AG04450 (cell line): ENCODE measurements at regions not wholly inside any gene's neighbourhood (a gene's known extent, or its start where the extent isn't known, plus 50 kb on each side); places are given as distances from the start of the nearest gene placed in this dataset.
A peak's percentile ranks its signal among the peaks of the same experiment; 100 is the strongest.

Source experiments
- CTCF ChIA-PET: fragments of 300-600, 350-600 bp; formaldehyde crosslinking; extraction: SDS; loops from one replicate; lab custom pipeline; 2022; ENCODE audit warnings: antibody characterized with exemption, inconsistent platforms; lab: Charles Lee
- POLR2A ChIA-PET: fragments of 350-600 bp; formaldehyde crosslinking; extraction: SDS; loops from one replicate; lab custom pipeline; 2021; ENCODE audit warnings: antibody characterized with exemption, inconsistent platforms; lab: Yijun Ruan, JAX
- DNase-seq: peaks from one replicate; pipeline ENCODE4 v3.0.0-alpha.2; 2011; ENCODE audit warnings: low read depth, low spot score
- H3K27ac ChIP-seq: one replicate; pipeline ENCODE4 v1.5.1; 2012; ENCODE audit warnings: low read depth, low read length, control low read depth
- H3K27me3 ChIP-seq: one replicate; pipeline ENCODE4 v1.6.0; 2012; ENCODE audit warnings: low read length; ENCODE audit not compliant: control insufficient read depth, insufficient read depth
- H3K4me3 ChIP-seq: 2 replicates; pipeline ENCODE4 v1.5.1; 2011; ENCODE audit warnings: mild to moderate bottlenecking, low read depth, low read length, control low read depth
- H3K9me3 ChIP-seq: 2 replicates; pipeline ENCODE4 v1.5.1; 2012; ENCODE audit warnings: low read length; ENCODE audit not compliant: control insufficient read depth, insufficient read depth
- TF ChIP-seq, protein P1 (sequence below): IDR thresholded peaks from 2 replicates; pipeline ENCODE4 v1.5.1; 2011; ENCODE audit warnings: low read depth, low read length, control low read depth, inconsistent platforms

DNA sequence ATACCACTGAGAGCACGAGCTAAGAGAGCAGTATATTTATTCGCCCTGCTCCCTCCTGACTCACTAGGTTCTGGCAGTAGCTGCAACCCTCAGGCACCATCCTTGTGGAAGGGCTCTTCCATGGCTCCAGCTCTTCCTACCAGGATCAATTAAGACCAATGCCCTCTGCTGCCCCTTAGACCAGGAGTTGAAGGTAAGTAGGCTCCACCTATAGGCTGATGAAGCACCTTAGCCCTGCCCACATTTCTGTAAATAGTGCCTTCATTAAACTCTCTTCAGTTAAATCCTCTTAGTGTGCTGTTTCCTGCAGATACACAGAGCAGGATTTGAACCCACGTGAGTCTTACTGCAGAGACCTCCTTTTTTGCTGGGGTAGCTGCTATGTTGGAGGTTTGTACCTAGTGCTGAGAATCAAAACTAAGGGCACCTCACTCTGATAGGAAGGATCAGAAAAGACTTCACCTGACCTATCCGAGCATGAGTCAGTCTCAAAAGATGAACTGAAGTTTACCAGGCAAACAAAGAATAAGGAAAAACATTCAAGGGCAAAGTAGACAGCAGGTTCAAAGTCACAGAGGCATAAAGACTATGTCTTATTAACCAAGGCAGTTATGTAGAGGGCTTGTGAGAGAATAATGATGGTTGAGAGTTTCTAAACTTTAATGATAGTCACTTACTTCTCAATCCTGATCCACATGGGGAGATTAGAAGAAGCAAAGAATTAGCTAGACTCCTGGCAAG, 56.9 kb upstream of the BEND6 start:
- CTCF ChIA-PET: interaction anchor here (0.6 kb wide), 1 partner anchor 867 kb away, joined by 4 read pairs; no protein-coding TSS in a partner anchor
- H3K4me3 ChIP-seq: no peak overlapping the region
- no peaks in the 10 kb centered on the region for H3K9me3 ChIP-seq
- H3K27ac ChIP-seq: no peak overlapping the region
- DNase-seq: no peak
- H3K27me3 ChIP-seq: no peaks in the 10 kb centered on the region
- TF ChIP-seq, protein P1, sequence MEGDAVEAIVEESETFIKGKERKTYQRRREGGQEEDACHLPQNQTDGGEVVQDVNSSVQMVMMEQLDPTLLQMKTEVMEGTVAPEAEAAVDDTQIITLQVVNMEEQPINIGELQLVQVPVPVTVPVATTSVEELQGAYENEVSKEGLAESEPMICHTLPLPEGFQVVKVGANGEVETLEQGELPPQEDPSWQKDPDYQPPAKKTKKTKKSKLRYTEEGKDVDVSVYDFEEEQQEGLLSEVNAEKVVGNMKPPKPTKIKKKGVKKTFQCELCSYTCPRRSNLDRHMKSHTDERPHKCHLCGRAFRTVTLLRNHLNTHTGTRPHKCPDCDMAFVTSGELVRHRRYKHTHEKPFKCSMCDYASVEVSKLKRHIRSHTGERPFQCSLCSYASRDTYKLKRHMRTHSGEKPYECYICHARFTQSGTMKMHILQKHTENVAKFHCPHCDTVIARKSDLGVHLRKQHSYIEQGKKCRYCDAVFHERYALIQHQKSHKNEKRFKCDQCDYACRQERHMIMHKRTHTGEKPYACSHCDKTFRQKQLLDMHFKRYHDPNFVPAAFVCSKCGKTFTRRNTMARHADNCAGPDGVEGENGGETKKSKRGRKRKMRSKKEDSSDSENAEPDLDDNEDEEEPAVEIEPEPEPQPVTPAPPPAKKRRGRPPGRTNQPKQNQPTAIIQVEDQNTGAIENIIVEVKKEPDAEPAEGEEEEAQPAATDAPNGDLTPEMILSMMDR: no peak
- POLR2A ChIA-PET: no interaction called here

- ChIA-PET POLR2A (interaction anchor here (2.0 kb wide), 1 partner anchor 11 kb away, joined by 12 read pairs; no protein-coding TSS in a partner anchor), CTCF (interaction anchor here (0.6 to 3.8 kb wide), 10 partner anchors 10 to 425 kb away, joined by 3 to 44 read pairs (median 4); partner anchors contain the start of gene BEND6)
- Histone ChIP-seq H3K27me3 (no peaks in the 10 kb centered on the region), H3K4me3 (no peak overlapping the region), H3K27ac (peak overlapping the region; percentile 98), H3K9me3 (no peaks in the 10 kb centered on the region)
- DNase-seq: peak; percentile 8
- TF ChIP-seq, protein P1: peak; percentile 27; the same call in 1 of the 2 replicates
Measured at GRCh38 chr6:56891754-56892153, 63.2 kb upstream of the BEND6 start.

DNA sequence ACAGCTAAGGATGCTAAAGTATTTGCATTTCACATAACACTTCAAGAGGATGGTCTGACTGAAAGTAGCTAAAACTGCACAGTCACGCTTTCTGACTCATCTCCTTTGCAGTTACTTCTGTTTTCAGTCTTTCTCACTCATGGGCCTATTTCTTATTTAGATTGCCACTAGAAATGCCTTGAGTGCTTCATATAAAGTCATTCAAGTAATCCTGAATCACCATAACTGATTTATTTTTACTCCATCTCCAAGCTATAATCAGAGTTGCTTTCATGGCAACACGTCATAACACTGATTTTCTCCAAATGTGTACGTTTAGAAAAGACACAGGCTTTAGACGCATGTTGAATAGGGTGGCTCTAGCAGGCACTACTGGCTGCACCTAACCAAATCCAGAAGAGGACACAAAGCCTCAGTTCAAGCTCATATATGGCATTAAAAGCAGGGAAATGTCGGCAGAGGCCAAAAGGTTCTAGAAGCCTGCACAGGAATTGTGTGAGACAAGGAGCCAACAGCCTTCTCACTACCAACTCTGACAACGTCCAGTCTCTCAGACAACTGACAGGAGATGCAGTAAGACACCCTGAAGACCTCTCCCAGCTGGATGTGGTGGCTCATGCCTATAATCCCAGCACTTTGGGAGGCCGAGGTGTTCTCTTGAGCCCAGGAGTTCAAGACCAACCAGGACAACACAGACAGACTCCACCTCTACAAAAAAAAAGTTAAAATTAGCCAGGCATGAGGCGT, 64.1 kb upstream of the BEND6 start:
- H3K27ac ChIP-seq: peak overlapping the region; percentile 98
- POLR2A ChIA-PET: interaction anchor here (0.6 to 2.0 kb wide), 5 partner anchors 12 to 480 kb away, joined by 3 to 12 read pairs (median 5); no protein-coding TSS in a partner anchor
- peak; percentile 89 for DNase-seq
- no peaks in the 10 kb centered on the region for H3K27me3 ChIP-seq
- CTCF ChIA-PET: interaction anchor here (1.0 to 3.8 kb wide), 9 partner anchors 11 to 434 kb away, joined by 3 to 44 read pairs (median 4); partner anchors contain the start of gene BEND6
- TF ChIP-seq, protein P1: no peak
- no peak overlapping the region for H3K4me3 ChIP-seq
- H3K9me3 ChIP-seq: no peaks in the 10 kb centered on the region

DNA sequence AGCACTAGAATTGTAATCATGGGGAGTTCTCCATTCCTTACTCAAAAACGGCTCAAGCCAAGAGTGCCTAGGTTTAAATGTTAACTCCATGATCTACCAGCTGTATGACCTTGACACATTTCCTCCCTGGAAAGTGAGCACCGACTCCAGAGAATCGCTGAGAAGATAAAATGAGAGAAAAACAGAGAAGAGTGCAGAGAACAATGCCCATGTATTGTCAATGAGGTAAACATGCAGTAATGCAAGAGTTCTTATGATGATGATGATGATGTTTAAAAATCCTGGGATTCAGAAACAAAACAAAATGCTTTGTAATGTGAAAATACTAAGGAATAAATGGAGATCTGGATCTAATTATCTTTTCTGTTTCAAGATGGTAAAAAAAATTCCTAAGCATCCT, 64.8 kb upstream of the BEND6 start:
- H3K27ac ChIP-seq: peak overlapping the region; percentile 82
- no peak for DNase-seq
- TF ChIP-seq, protein P1: no peak
- ChIA-PET POLR2A (interaction anchor here (1.2 to 2.0 kb wide), 4 partner anchors 13 to 124 kb away, joined by 3 to 12 read pairs (median 4); no protein-coding TSS in a partner anchor), CTCF (interaction anchor here (1.0 to 3.8 kb wide), 7 partner anchors 12 to 435 kb away, joined by 3 to 44 read pairs (median 4); no protein-coding TSS in a partner anchor)
- no peak overlapping the region for H3K4me3 ChIP-seq
- no peaks in the 10 kb centered on the region for H3K9me3 ChIP-seq
- H3K27me3 ChIP-seq: no peaks in the 10 kb centered on the region
